ENCODE measurements at regions not wholly inside any gene's neighbourhood (a gene's known extent, or its start where the extent isn't known, plus 50 kb on each side); places are given as distances from the start of the nearest gene placed in this dataset.
"Not testable (repeated sequence)": the region's sequence is repeated elsewhere in the genome, so short reads cannot be mapped to it uniquely, and the experiment has no call there.

GRCh38 chr16:79838496-79839259, 238.1 kb upstream of the MAF start:
- no peak overlapping the region for H3K27ac ChIP-seq (ENCODE audit: low read depth, low read length, severe bottlenecking)
- 88 to 97% methylated on average over 12 to 13 of the region's 19 CpGs for WGBS, 2 experiments (ENCODE audit: insufficient coverage in 2 of 2)
- no peaks in the 10 kb centered on the region for H3K9me3 ChIP-seq (ENCODE audit: control insufficient read depth, low read length)
- no peak overlapping the region for H3K4me3 ChIP-seq (ENCODE audit: extremely low read depth, insufficient read depth, low read length, poor library complexity, severe bottlenecking)
- H3K36me3 ChIP-seq (ENCODE audit: control insufficient read depth, insufficient read depth, low read length) = no peaks in the 10 kb centered on the region
- H3K4me1 ChIP-seq (ENCODE audit: control insufficient read depth, insufficient read depth, low read length, poor library complexity, severe bottlenecking) = no peaks in the 10 kb centered on the region

DNA sequence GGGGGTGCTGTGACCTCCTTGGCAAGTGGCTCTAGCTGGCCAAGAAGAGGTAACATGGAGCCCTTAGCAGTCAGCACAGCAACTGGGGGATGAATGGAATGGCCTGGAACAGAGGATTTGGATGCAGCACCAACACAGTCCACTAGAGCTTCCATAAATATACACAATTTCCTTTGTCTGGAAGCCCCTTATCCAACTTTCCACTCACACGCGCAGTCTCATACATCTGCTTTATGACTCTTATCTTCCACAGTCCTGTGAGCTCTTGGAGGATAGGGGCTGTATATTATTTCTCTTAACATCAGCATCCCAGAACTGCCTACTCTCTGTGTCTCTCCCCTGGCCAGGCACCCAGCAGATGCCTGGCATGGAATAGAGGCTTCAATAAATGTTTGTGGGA, 235.6 kb upstream of the MAF start:
- no peak overlapping the region for H3K27ac ChIP-seq (ENCODE audit: low read depth, low read length, severe bottlenecking)
- no peaks in the 10 kb centered on the region for H3K36me3 ChIP-seq (ENCODE audit: control insufficient read depth, insufficient read depth, low read length)
- no peak overlapping the region for H3K4me3 ChIP-seq (ENCODE audit: extremely low read depth, insufficient read depth, low read length, poor library complexity, severe bottlenecking)
- H3K9me3 ChIP-seq (ENCODE audit: control insufficient read depth, low read length) = no peaks in the 10 kb centered on the region
- H3K4me1 ChIP-seq (ENCODE audit: control insufficient read depth, insufficient read depth, low read length, poor library complexity, severe bottlenecking) = no peaks in the 10 kb centered on the region
- no CpG with 5 or more reads among the region's 2 CpGs for WGBS, 2 experiments (ENCODE audit: insufficient coverage in 2 of 2)

GRCh38 chr16:79835194-79835593, 234.7 kb upstream of the MAF start:
- Histone ChIP-seq H3K4me1 (ENCODE audit: control insufficient read depth, insufficient read depth, low read length, poor library complexity, severe bottlenecking) (no peaks in the 10 kb centered on the region), H3K27ac (ENCODE audit: low read depth, low read length, severe bottlenecking) (no peak overlapping the region), H3K36me3 (ENCODE audit: control insufficient read depth, insufficient read depth, low read length) (no peaks in the 10 kb centered on the region), H3K9me3 (ENCODE audit: control insufficient read depth, low read length) (no peaks in the 10 kb centered on the region), H3K4me3 (ENCODE audit: extremely low read depth, insufficient read depth, low read length, poor library complexity, severe bottlenecking) (no peak overlapping the region)
- WGBS, 2 experiments (ENCODE audit: insufficient coverage in 2 of 2) = 85 to 99% methylated on average over 6 of the region's 7 CpGs

- no peak overlapping the region for H3K27ac ChIP-seq (ENCODE audit: low read depth, low read length, severe bottlenecking)
- WGBS, 2 experiments (ENCODE audit: insufficient coverage in 2 of 2) = 95 to 100% methylated on average over 3 of the region's 4 CpGs
- no peaks in the 10 kb centered on the region for H3K9me3 ChIP-seq (ENCODE audit: control insufficient read depth, low read length)
- H3K36me3 ChIP-seq (ENCODE audit: control insufficient read depth, insufficient read depth, low read length) = no peaks in the 10 kb centered on the region
- H3K4me1 ChIP-seq (ENCODE audit: control insufficient read depth, insufficient read depth, low read length, poor library complexity, severe bottlenecking) = no peaks in the 10 kb centered on the region
- H3K4me3 ChIP-seq (ENCODE audit: extremely low read depth, insufficient read depth, low read length, poor library complexity, severe bottlenecking) = no peak overlapping the region
Observed at GRCh38 chr16:79834720-79835119, 234.2 kb upstream of the MAF start.

DNA sequence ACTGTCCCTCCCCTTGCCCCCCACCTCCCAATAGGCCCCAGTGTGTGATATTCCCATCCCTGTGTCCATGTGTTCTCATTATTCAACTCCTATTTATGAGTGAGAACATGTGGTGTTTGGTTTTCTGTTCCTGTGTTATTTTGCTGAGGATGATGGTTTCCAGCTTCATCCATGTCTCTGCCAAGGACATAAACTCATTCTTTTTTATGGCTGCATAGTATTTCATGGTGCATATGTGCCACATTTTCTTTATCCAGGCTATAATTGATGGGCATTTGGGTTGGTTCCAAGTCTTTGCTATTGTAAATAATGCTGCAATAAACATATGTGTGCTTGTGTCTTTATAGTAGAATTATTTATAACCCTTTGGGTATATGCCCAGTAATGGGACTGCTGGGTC, 233.5 kb upstream of the MAF start:
- H3K36me3 ChIP-seq (ENCODE audit: control insufficient read depth, insufficient read depth, low read length); H3K9me3 ChIP-seq (ENCODE audit: control insufficient read depth, low read length); H3K4me3 ChIP-seq (ENCODE audit: extremely low read depth, insufficient read depth, low read length, poor library complexity, severe bottlenecking); H3K27ac ChIP-seq (ENCODE audit: low read depth, low read length, severe bottlenecking); H3K4me1 ChIP-seq (ENCODE audit: control insufficient read depth, insufficient read depth, low read length, poor library complexity, severe bottlenecking): not testable (repeated sequence)

GRCh38 chr16:79833559-79833958, 233.0 kb upstream of the MAF start:
- Histone ChIP-seq H3K9me3 (ENCODE audit: control insufficient read depth, low read length) (no peaks in the 10 kb centered on the region), H3K36me3 (ENCODE audit: control insufficient read depth, insufficient read depth, low read length) (no peaks in the 10 kb centered on the region), H3K4me1 (ENCODE audit: control insufficient read depth, insufficient read depth, low read length, poor library complexity, severe bottlenecking) (no peaks in the 10 kb centered on the region), H3K27ac (ENCODE audit: low read depth, low read length, severe bottlenecking) (no peak overlapping the region), H3K4me3 (ENCODE audit: extremely low read depth, insufficient read depth, low read length, poor library complexity, severe bottlenecking) (no peak overlapping the region)
- 63 to 100% methylated on average over 1 to 2 of the region's 4 CpGs for WGBS, 2 experiments (ENCODE audit: insufficient coverage in 2 of 2)

DNA sequence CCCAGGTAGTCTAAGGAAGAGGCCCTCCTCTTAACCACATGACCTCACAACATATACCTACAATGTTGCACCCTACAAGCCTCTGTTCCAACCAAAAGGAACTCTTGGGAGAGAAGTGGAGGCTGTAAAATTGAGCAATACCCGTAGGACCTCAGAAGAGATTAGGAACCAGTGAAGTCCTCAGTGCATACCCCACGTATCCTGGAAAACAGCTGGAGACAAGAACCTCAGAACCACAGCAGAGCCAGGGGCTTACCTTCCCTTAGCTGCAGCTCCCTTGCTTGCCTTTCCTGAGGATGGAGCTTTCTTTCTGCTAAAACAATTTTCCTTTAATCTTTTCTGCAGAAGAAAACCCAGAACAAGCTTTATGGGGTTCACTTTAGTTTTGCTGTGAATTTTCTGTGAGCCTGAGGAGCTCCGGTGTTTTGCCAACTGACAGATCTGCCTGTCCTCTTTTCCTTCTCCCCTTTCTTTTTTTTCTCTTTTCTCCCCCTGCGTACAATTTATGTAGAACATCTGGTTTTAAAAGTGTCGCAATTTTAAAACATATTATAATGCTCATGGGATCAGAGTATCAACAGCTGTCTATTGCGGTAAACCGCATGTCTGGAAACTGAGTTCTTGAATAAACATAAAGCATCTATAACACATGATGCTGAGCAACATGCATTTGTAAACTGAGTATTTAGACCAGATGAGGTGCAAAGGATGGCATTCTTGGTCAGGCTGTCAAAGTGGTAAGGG, 226.4 kb upstream of the MAF start:
- Histone ChIP-seq H3K36me3 (ENCODE audit: control insufficient read depth, insufficient read depth, low read length) (no peaks in the 10 kb centered on the region), H3K4me3 (ENCODE audit: extremely low read depth, insufficient read depth, low read length, poor library complexity, severe bottlenecking) (no peak overlapping the region), H3K27ac (ENCODE audit: low read depth, low read length, severe bottlenecking) (no peak overlapping the region), H3K4me1 (ENCODE audit: control insufficient read depth, insufficient read depth, low read length, poor library complexity, severe bottlenecking) (no peaks in the 10 kb centered on the region), H3K9me3 (ENCODE audit: control insufficient read depth, low read length) (no peaks in the 10 kb centered on the region)
- WGBS, 2 experiments (ENCODE audit: insufficient coverage in 2 of 2) = 86 to 93% methylated on average over 4 to 6 of the region's 7 CpGs

GRCh38 chr16:79825002-79825401, 224.5 kb upstream of the MAF start:
- H3K4me1 ChIP-seq (ENCODE audit: control insufficient read depth, insufficient read depth, low read length, poor library complexity, severe bottlenecking) = no peaks in the 10 kb centered on the region
- WGBS, 2 experiments (ENCODE audit: insufficient coverage in 2 of 2) = 82 to 87% methylated on average over 1 of the region's 1 CpG
- H3K9me3 ChIP-seq (ENCODE audit: control insufficient read depth, low read length) = no peaks in the 10 kb centered on the region

DNA sequence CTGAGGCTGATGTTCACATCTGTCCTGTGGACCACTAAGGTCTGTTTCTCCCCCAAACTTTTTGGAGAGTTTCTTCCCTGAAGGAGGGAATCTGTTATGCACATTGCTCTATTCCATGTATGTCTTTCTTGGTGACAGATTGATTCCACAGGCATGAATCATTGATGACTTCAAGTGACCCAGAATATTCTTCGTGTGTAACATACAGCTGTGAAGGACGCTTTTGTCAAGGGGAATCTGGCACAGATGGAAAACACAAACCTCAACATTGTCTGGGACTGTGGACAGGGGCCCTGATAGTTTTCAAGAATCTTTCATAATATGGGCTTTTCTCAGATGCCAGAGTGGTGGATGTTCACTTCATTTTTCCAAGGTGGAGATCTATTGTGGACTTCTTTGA, 223.1 kb upstream of the MAF start:
- no peak overlapping the region for H3K27ac ChIP-seq (ENCODE audit: low read depth, low read length, severe bottlenecking)
- WGBS, 2 experiments (ENCODE audit: insufficient coverage in 2 of 2) = 87 to 100% methylated on average over 2 of the region's 2 CpGs
- no peaks in the 10 kb centered on the region for H3K36me3 ChIP-seq (ENCODE audit: control insufficient read depth, insufficient read depth, low read length)
- no peak overlapping the region for H3K4me3 ChIP-seq (ENCODE audit: extremely low read depth, insufficient read depth, low read length, poor library complexity, severe bottlenecking)
- H3K9me3 ChIP-seq (ENCODE audit: control insufficient read depth, low read length) = no peaks in the 10 kb centered on the region
- no peaks in the 10 kb centered on the region for H3K4me1 ChIP-seq (ENCODE audit: control insufficient read depth, insufficient read depth, low read length, poor library complexity, severe bottlenecking)

More at GRCh38 chr16:79825002-79825401, 224.5 kb upstream of the MAF start:
- Histone ChIP-seq H3K4me3 (ENCODE audit: extremely low read depth, insufficient read depth, low read length, poor library complexity, severe bottlenecking) (no peak overlapping the region), H3K36me3 (ENCODE audit: control insufficient read depth, insufficient read depth, low read length) (no peaks in the 10 kb centered on the region), H3K27ac (ENCODE audit: low read depth, low read length, severe bottlenecking) (no peak overlapping the region)

DNA sequence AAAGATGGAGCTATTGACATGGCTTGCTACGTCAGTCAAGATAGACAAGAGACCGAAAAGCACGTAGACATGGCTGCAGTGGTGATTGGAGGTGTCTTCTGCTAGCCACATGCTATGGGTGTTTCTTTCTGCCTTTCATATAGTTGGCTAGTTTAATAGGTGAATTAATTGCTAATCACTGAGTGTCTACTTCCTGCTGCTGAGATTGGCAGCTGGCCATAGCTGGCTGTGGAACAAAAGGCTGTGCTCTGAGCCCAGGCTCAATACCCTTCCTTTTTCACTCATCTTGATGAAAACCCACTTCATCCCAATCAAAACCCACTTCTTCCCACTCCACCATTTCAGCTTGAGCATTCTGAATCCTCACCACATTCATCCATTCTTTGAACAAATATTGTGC, 221.4 kb upstream of the MAF start:
- no peaks in the 10 kb centered on the region for H3K4me1 ChIP-seq (ENCODE audit: control insufficient read depth, insufficient read depth, low read length, poor library complexity, severe bottlenecking)
- no peak overlapping the region for H3K27ac ChIP-seq (ENCODE audit: low read depth, low read length, severe bottlenecking)
- no peaks in the 10 kb centered on the region for H3K36me3 ChIP-seq (ENCODE audit: control insufficient read depth, insufficient read depth, low read length)
- no peaks in the 10 kb centered on the region for H3K9me3 ChIP-seq (ENCODE audit: control insufficient read depth, low read length)
- 89% methylated on average over 2 of the region's 3 CpGs; no CpG with 5 or more reads in 1 of the 2 experiments for WGBS, 2 experiments (ENCODE audit: insufficient coverage in 2 of 2)
- H3K4me3 ChIP-seq (ENCODE audit: extremely low read depth, insufficient read depth, low read length, poor library complexity, severe bottlenecking) = no peak overlapping the region

GRCh38 chr16:79816081-79816497, 215.6 kb upstream of the MAF start:
- no peaks in the 10 kb centered on the region for H3K9me3 ChIP-seq (ENCODE audit: control insufficient read depth, low read length)
- H3K4me1 ChIP-seq (ENCODE audit: control insufficient read depth, insufficient read depth, low read length, poor library complexity, severe bottlenecking) = peaks cover 3% of the 10 kb centered on the region
- no peak overlapping the region for H3K4me3 ChIP-seq (ENCODE audit: extremely low read depth, insufficient read depth, low read length, poor library complexity, severe bottlenecking)
- 73 to 87% methylated on average over 3 to 4 of the region's 4 CpGs for WGBS, 2 experiments (ENCODE audit: insufficient coverage in 2 of 2)
- no peak overlapping the region for H3K27ac ChIP-seq (ENCODE audit: low read depth, low read length, severe bottlenecking)
- no peaks in the 10 kb centered on the region for H3K36me3 ChIP-seq (ENCODE audit: control insufficient read depth, insufficient read depth, low read length)

All from mesodermal cell (in vitro differentiated cells).